Body of pancreas (tissue), 4 donors: ENCODE measurements at regions not wholly inside any gene's neighbourhood (a gene's known extent, or its start where the extent isn't known, plus 50 kb on each side); places are given as distances from the start of the nearest gene placed in this dataset.
"Not testable (repeated sequence)": the region's sequence is repeated elsewhere in the genome, so short reads cannot be mapped to it uniquely, and the experiment has no call there.

ENCODE experiments used
- ATAC-seq: fragments of 150-250 bp; one replicate; pipeline ENCODE4 v1.9.1; 2016
- DNase-seq, 4 donors: peaks; one replicate each; pipeline ENCODE4 v3.0.0-alpha.2; 2019
- H3K27ac ChIP-seq, 4 donors: fragments of 200-600 bp; sonication (generic); 1 replicate in 3 of 4; 2 replicates in 1 of 4; pipeline versions ENCODE4 v1.5.1 to v1.6.1; 2016 to 2019; ENCODE audit warnings: mild to moderate bottlenecking in 1 of 4, mixed read lengths in 1 of 4, moderate library complexity in 1 of 4
- H3K27me3 ChIP-seq, 2 donors: fragments of 200-600 bp; sonication (generic); one replicate each; pipeline ENCODE4 v1.6.0; 2016; ENCODE audit warnings: mild to moderate bottlenecking in 1 of 2
- H3K36me3 ChIP-seq, 2 donors: fragments of 200-600 bp; sonication (generic); replicated peaks in 1 of 2; 2 replicates each; pipeline ENCODE4 v1.5.1; 2016; ENCODE audit warnings: low read depth in 2 of 2; ENCODE audit not compliant: insufficient read depth in 1 of 2
- H3K4me1 ChIP-seq: fragments of 200-600 bp; sonication (generic); one replicate; pipeline ENCODE4 v1.6.0; 2016
- H3K4me3 ChIP-seq, 2 donors: fragments of 200-600 bp; sonication (generic); 1 replicate in 1 of 2; 2 replicates in 1 of 2; pipeline ENCODE4 v1.5.1; 2016 to 2019
- H3K9me3 ChIP-seq, 3 donors: fragments of 200-600 bp; sonication (generic); 1 replicate in 2 of 3; 2 replicates in 1 of 3; pipeline ENCODE4 v1.5.1; 2016
- CTCF ChIP-seq, 7 experiments: fragments of 450-650 bp in 4 of 7; fragments of 200-600 bp in 3 of 7; sonication (generic) in 3 of 7; IDR thresholded peaks; one replicate each; pipeline ENCODE4 v1.5.1; 2016 to 2019; ENCODE audit warnings: antibody characterized with exemption in 7 of 7
- POLR2A ChIP-seq, 3 donors: fragments of 450-650 bp; IDR thresholded peaks; one replicate each; pipeline ENCODE4 v1.6.1; 2016; ENCODE audit warnings: antibody characterized with exemption in 3 of 3, mild to moderate bottlenecking in 2 of 3
- WGBS, 2 donors: methylation state at CpG; one replicate each; pipeline ENCODE4 v1.1.5; 2017; 5-methylcytosine and 5-hydroxymethylcytosine counted together
- intact Hi-C: fragments of 100-400 bp; cut with DNase I; formaldehyde crosslinking; loops from one replicate; pipeline ENCODE4 v1.15.1; 2023

- ATAC-seq (no peak), DNase-seq (no peak)
- intact Hi-C loops, result no loop called here
- no peak for TF ChIP-seq POLR2A (IDR thresholded peaks at IDR 0.05)
- no peak for TF ChIP-seq CTCF (IDR thresholded peaks at IDR 0.05)
- H3K27me3 ChIP-seq, result no peaks in the 10 kb centered on the region
- H3K4me1 ChIP-seq, result no peaks in the 10 kb centered on the region
- H3K36me3 ChIP-seq, result no peaks in the 10 kb centered on the region
- no peaks in the 10 kb centered on the region for H3K9me3 ChIP-seq
- H3K4me3 ChIP-seq, result no peak overlapping the region
- no peak overlapping the region for H3K27ac ChIP-seq
Measured at GRCh38 chr3:86887876-86888275, 103.1 kb downstream of the VGLL3 start.

GRCh38 chr3:86880066-86880465 is 110.9 kb downstream of the VGLL3 start:
- Histone ChIP-seq H3K4me3 (no peak overlapping the region), H3K27ac (no peak overlapping the region), H3K36me3 (no peaks in the 10 kb centered on the region), H3K27me3 (no peaks in the 10 kb centered on the region), H3K4me1 (peaks cover 6% of the 10 kb centered on the region), H3K9me3 (no peaks in the 10 kb centered on the region)
- intact Hi-C loops, result no loop called here
- TF ChIP-seq CTCF (IDR thresholded peaks at IDR 0.05) (no peak), POLR2A (IDR thresholded peaks at IDR 0.05) (no peak)
- DNase-seq (no peak), ATAC-seq (no peak)
- 84 to 97% methylated on average over 6 of the region's 6 CpGs for WGBS, 2 donors

GRCh38 chr3:86876504-86877181 is 114.3 kb downstream of the VGLL3 start:
- 34 to 39% methylated on average over 3 to 5 of the region's 5 CpGs for WGBS, 2 donors
- H3K9me3 ChIP-seq, H3K4me1 ChIP-seq, H3K36me3 ChIP-seq, H3K4me3 ChIP-seq, H3K27me3 ChIP-seq, H3K27ac ChIP-seq, intact Hi-C loops: not testable (repeated sequence)
- ATAC-seq, result peak; percentile 48
- DNase-seq, result peak; percentile 20 to 52 (median 35)

GRCh38 chr3:86874790-86875189 is 116.2 kb downstream of the VGLL3 start:
- WGBS, 2 donors, result 75 to 83% methylated on average over 1 of the region's 1 CpG
- DNase-seq, H3K36me3 ChIP-seq, H3K9me3 ChIP-seq, H3K4me1 ChIP-seq, intact Hi-C loops, H3K4me3 ChIP-seq, ATAC-seq, H3K27me3 ChIP-seq, H3K27ac ChIP-seq: not testable (repeated sequence)

GRCh38 chr3:86869566-86869965 is 121.4 kb downstream of the VGLL3 start:
- no peaks in the 10 kb centered on the region for H3K36me3 ChIP-seq
- H3K27ac ChIP-seq, result no peak overlapping the region
- no peaks in the 10 kb centered on the region for H3K27me3 ChIP-seq
- no peak for TF ChIP-seq POLR2A (IDR thresholded peaks at IDR 0.05)
- no peak for TF ChIP-seq CTCF (IDR thresholded peaks at IDR 0.05)
- no peak for DNase-seq
- no peak overlapping the region for H3K4me3 ChIP-seq
- ATAC-seq, result no peak
- no peaks in the 10 kb centered on the region for H3K4me1 ChIP-seq
- no peaks in the 10 kb centered on the region for H3K9me3 ChIP-seq
- 44 to 61% methylated on average over 4 of the region's 4 CpGs for WGBS, 2 donors
- intact Hi-C loops, result no loop called here

GRCh38 chr3:86867982-86868381 is 123.0 kb downstream of the VGLL3 start:
- ATAC-seq (no peak), DNase-seq (peak in 1 of 4 donors; percentile 6)
- TF ChIP-seq CTCF (IDR thresholded peaks at IDR 0.05) (no peak), POLR2A (IDR thresholded peaks at IDR 0.05) (no peak)
- Histone ChIP-seq H3K27me3 (no peaks in the 10 kb centered on the region), H3K9me3 (no peaks in the 10 kb centered on the region), H3K4me3 (no peak overlapping the region), H3K27ac (no peak overlapping the region), H3K4me1 (no peaks in the 10 kb centered on the region), H3K36me3 (no peaks in the 10 kb centered on the region)
- 42 to 43% methylated on average over 2 of the region's 2 CpGs for WGBS, 2 donors
- intact Hi-C loops, result no loop called here
